NCI-H2196 (cell line): ENCODE measurements at regions not wholly inside any gene's neighbourhood (a gene's known extent, or its start where the extent isn't known, plus 50 kb on each side); places are given as distances from the start of the nearest gene placed in this dataset.

Source experiments
- DNase-seq: peaks from one replicate; lab custom pipeline; 2025; ENCODE audit not compliant: unreplicated experiment; lab: John Stamatoyannopoulos, UW

DNA sequence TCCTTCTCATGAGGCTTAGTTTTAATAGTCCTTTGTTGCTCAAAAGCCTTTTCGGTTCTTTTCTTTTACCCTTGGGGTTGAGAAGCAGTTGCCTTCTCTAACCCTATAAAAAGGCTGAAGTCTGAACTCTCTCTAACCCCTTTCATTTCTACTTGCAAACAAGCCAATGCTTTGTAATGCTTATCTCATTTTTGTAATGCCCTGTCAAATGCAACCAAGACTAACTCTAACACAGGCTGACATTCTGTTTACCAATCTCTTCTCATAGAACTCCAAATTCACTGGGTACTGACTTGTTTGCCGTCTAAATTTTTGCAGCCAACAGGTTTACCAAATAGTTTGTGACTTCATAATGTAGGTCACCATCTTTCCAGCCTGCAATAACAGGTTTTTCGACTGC is 233.9 kb upstream of the SNX7 start:
- DNase-seq, result no peak

GRCh38 chr1:98426092-98426491 is 235.4 kb upstream of the SNX7 start:
- DNase-seq, result no peak

DNA sequence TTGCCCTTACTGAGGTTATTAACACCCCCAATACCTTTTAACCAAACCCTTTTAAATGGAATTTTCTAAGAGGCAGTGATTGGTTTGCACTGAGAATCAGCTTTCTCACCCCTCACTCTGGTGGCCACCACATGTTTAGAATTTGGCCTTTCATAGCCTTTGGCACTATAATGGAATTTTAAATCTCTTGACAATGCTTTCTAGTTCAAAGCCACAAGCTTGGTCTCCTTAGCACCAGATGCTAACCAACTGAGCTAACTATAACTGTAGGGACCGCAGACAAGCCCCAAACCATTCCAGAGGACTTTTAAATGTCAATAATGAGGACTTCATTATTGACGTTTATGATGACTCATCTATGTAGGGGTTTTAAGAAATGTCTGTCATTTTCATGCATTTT is 238.7 kb upstream of the SNX7 start:
- no peak for DNase-seq

DNA sequence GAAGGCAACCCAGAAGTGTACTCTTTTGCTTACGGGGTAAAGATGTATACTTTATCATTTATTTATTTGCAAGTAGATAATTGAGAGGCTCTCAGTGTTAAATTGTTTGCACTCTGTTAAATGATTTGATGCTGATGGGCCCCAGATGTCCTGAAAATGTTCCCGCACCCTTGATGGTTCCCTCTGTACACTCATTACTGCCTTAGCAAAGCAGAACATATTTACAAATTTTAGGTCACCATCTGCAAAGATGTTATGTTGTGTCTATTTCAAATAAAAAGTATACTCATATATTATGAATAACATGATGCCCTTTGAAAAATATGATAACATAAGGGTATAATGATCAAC is 240.5 kb upstream of the SNX7 start:
- DNase-seq, result no peak

DNA sequence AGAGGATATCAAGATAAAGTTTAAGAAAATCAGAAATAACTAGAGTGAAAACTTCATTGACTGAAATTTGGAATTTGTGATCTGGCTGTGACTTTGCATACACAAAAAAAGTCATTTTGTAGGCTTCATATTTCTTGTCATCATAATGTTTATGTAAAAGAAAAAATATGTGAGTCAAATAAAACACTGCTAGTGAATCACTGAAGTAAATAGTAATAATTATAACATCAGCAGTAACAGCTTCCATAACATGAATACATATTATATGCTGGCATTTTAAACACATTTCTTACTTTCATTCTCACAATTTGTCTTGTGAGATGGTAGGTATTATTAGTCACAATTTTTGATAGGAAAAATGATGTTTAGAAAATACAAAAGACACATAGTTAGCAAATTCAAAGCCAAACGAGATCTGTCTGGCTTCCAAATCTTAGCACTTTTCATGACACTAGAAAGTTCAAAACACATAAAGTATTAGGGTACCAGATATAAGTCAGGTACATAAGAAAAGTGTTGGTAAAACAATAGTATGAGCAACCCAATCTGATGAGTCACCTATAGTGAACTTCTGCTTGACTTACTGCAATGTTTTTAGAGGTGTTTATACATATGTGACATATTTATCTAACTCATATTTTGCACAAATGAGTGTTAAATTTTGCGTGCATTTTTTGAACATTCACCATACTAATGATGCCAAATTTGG is 241.0 kb upstream of the SNX7 start:
- no peak for DNase-seq

- no peak for DNase-seq
Observed at GRCh38 chr1:98417820-98418219, 243.7 kb upstream of the SNX7 start.

- no peak for DNase-seq
Observed at GRCh38 chr1:98410082-98410481, 251.4 kb upstream of the SNX7 start.

DNA sequence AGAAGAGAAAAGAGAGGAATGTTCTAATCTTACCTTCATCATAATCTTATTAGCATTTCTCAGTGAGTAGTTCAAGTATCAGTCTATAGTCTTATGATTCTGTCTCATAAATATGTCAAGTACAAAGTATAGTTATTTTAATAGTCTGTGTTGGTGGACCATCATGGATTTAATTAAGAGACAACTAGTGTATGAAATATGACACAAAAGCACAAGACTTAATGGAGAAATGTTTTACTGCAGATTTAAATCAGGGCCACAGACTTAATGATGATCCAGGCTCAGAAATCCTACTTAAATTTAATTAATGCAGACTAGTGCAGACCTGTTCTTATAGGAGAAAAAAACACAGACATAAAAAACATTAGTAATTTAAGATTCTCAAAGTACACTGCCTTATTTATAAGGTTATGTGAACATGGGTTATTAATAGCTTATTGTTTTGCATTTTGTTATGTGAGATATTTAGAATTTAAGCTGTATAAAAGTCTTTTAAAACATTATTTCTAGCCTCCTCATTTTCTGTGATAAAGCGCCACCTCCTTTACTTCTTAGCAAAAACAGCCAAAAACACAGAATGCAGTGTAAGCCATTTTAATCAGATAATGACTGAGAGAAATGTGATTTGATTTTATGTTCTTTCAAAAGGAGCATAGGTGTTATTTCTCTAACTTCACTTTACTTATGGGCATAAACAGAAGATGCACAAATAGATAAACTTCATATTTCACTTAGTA is 255.0 kb upstream of the SNX7 start:
- DNase-seq, result no peak

GRCh38 chr1:98405581-98406074 is 255.9 kb upstream of the SNX7 start:
- DNase-seq, result no peak

DNA sequence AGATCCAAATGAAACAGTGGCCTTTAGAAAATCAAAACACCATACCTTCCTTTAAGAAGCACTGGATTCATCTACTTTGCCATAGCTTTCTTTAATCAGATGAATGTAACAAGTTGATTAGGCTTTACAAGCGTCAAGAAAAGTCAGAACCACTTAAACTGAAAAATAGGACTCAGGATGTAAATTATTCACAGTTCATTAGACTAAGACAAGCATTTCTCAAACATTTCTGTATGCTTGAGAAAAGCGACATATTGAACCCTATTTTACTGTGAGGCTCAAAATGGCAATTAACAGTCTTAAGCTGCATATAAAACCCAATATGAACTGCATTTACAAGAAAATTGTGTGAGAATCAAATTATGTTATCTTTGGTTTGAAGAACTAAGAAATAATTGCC is 256.7 kb upstream of the SNX7 start:
- DNase-seq, result no peak

- DNase-seq, result no peak
Observed at GRCh38 chr1:98403963-98404480, 257.5 kb upstream of the SNX7 start.

DNA sequence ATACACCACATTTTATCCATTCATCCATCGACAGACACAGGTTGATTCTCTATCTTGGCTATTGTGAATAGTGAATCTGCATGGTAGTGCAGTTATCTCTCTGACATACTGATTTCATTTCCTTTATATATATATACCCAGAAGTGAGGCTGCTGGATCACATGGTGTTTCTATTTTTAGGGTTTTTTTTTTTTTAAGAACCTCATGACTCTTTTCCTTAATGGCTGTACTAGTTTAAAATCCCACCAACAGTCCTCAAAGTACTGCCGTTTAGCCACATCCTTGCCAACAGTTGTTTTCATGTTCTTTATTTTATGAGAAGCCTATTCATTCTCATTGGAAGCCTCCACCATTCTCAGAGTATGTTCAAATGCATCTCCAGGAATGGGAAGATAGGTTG is 258.7 kb upstream of the SNX7 start:
- no peak for DNase-seq

- no peak for DNase-seq
Observed at GRCh38 chr1:98400446-98400845, 261.1 kb upstream of the SNX7 start.

DNA sequence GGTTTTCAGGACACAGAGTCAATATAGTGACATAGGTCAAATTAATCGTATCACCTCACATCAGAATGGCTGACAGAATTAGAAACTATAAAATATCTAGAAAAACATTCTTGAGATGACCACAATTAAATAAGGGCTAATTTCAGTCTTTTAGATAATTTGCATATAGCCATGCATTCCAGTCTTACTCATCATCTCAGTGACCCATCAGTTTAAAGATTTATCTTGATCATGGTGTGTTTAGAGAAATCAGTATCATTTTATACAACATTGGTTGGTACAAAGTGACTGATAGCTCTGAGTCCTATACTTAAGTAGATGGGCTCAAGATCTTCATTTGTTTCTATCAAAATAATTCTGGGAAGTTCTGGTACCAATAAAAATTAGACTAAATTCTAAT is 262.3 kb upstream of the SNX7 start:
- no peak for DNase-seq

DNA sequence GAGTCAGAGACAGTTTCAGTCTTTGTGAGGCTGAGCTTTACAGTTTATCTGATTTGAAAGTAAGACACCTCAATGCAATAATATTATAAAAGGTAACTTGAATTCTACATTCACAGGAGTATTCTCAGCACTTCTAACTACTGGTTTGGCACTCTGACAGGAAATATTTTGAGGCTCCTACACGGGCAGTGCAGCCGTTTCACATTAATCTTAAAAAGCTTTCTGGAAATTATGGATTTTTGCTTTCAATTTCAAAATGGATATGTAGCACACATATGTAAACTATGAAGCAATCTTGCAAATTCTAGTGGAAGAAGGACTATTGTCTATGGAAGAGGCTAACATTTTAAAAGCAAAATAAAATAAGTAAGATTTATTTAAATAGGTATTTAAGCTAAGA is 262.9 kb upstream of the SNX7 start:
- no peak for DNase-seq

DNA sequence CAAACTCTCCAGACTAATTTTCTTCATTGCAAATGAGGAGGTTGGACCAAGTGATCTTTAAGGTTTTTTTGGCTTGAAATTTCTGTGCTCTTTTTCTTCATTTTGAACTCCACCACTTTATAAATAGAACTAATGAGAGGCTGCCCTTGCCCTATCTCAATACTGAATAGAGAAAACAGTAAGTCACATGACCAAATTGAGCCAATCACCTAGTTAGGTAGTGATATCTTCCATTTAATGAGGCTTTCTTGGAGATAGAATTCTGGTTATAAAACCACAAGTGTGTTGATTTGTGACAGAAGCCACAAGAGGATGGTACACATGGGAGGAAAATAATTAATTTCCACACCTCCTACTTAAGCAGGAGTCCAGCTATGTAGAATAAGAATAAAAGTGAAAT is 263.4 kb upstream of the SNX7 start:
- no peak for DNase-seq

GRCh38 chr1:98393719-98394118 is 267.8 kb upstream of the SNX7 start:
- no peak for DNase-seq

- DNase-seq, result no peak
Observed at GRCh38 chr1:98391175-98391574, 270.3 kb upstream of the SNX7 start.

DNA sequence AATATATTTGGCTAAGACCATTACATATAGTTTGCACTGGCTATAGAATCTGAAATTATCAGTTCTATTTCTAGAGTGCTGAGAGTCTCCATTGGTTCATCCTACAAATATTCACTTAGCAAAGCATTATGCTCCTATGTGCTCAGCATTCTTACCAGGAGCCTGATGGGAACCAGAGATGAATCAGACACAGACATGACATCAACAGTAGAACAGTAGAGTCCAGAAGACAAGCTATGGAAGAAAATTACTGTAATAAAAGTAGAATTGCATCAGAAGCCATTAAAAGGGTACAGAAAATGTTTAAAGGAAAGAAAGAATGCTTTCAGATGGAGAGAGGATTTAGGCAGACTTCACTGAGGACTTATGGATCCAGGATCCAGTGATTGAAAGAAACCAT is 271.7 kb upstream of the SNX7 start:
- DNase-seq, result no peak

DNA sequence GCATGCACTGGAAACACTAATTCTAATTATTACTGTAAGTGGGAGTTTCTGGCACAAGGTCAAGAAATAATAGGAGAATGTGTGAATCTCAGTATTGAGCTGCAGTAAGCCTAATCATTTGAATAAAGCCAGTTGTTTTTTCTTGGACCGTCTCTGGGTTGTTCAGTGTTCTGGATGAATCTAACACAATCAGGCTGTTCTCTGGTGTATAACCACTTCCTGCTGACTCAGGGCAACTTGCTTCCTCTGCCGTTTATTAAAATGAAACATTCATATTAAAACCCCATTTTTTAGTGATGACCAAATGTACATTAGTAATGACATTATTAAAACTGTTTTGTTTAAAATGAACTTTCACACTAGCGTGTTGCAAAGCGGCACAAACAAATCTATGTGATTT is 273.1 kb upstream of the SNX7 start:
- DNase-seq, result no peak

- no peak for DNase-seq
Observed at GRCh38 chr1:98387701-98388100, 273.8 kb upstream of the SNX7 start.

DNA sequence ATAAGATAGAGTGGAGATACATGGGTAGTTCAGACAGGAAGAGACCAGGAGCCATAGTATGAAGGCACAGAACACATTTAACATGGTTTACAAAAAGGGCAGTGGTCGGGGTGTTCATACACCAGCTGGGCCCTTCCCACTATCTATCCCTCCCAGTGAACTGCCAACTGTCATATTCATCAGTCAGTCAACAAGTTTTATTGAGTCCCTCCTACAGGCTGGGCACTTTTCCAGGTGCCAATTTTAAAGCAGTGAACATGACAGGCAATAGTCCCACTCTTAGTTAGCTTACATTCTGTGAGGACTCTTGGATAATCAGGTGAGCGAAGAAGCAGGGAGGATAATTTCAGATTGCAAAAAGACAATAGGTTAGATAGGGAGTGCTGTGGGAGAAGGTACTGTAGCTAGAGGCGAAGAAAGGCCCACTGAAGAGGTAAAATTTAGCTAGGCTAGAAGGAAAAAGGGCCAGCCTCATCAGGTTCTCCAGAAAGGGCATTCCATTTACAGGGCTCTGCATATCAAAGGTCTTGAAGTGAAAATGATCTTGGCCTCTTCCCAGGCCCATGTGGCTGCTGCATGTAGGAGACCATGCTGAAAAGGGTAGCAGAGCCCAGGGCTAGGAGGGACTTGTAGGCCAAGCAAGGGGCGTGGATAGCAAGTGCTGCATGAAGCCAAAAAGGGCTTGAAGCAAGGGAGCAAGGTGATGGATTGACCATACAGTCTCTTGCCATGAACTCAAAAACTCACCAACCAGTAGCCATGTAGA is 274.7 kb upstream of the SNX7 start:
- no peak for DNase-seq
